Neuronal stem cell (in vitro differentiated cells): ENCODE measurements at regions not wholly inside any gene's neighbourhood (a gene's known extent, or its start where the extent isn't known, plus 50 kb on each side); places are given as distances from the start of the nearest gene placed in this dataset.
"Not testable (repeated sequence)": the region's sequence is repeated elsewhere in the genome, so short reads cannot be mapped to it uniquely, and the experiment has no call there.

Experiments
- DNase-seq: peaks from one replicate; pipeline ENCODE4 v3.0.0-alpha.2; 2013; ENCODE audit warnings: low spot score
- H2AFZ ChIP-seq: one replicate; pipeline ENCODE4 v1.6.1; 2013; ENCODE audit warnings: mild to moderate bottlenecking, low read length, inconsistent platforms
- H2AK5ac ChIP-seq: 2 replicates; pipeline ENCODE4 v1.6.1; 2013; ENCODE audit warnings: low read depth, mild to moderate bottlenecking, inconsistent platforms, low read length, moderate library complexity, mixed read lengths
- H2BK120ac ChIP-seq: 2 replicates; pipeline ENCODE4 v1.6.1; 2013; ENCODE audit warnings: low read depth, mild to moderate bottlenecking, inconsistent platforms, low read length, moderate library complexity, mixed read lengths
- H2BK12ac ChIP-seq: one replicate; pipeline ENCODE4 v1.6.1; 2013; ENCODE audit warnings: low read length, inconsistent platforms
- H2BK15ac ChIP-seq: 2 replicates; pipeline ENCODE4 v1.6.1; 2013; ENCODE audit warnings: mild to moderate bottlenecking, low read length, inconsistent platforms, mixed read lengths
- H2BK5ac ChIP-seq: one replicate; pipeline ENCODE4 v1.6.1; 2013; ENCODE audit warnings: inconsistent platforms, mild to moderate bottlenecking, low read length, moderate library complexity
- H3K14ac ChIP-seq: one replicate; pipeline ENCODE4 v1.6.1; 2013; ENCODE audit warnings: low read length, inconsistent platforms
- H3K18ac ChIP-seq: 2 replicates; pipeline ENCODE4 v1.6.1; 2013; ENCODE audit warnings: low read length, inconsistent platforms
- H3K23ac ChIP-seq: 2 replicates; pipeline ENCODE4 v1.6.1; 2013; ENCODE audit warnings: low read depth, mild to moderate bottlenecking, mixed read lengths, low read length, inconsistent platforms; ENCODE audit not compliant: poor library complexity
- H3K27ac ChIP-seq: replicated peaks from 3 replicates; pipeline ENCODE4 v1.5.1; 2013; ENCODE audit warnings: low read length, inconsistent platforms
- H3K27me3 ChIP-seq, 3 experiments: 2 replicates each; pipeline ENCODE4 v1.6.1; 2013; ENCODE audit warnings: low read length in 3 of 3, mild to moderate bottlenecking in 2 of 3, inconsistent platforms in 1 of 3, low read depth in 1 of 3, mixed read lengths in 1 of 3, moderate library complexity in 1 of 3; ENCODE audit not compliant: control insufficient read depth in 3 of 3, insufficient read depth in 3 of 3
- H3K36me3 ChIP-seq, 2 donors: replicated peaks in 1 of 2; 2 replicates each; pipeline ENCODE4 v1.6.1; 2013; ENCODE audit warnings: low read length in 2 of 2; ENCODE audit not compliant: control insufficient read depth in 2 of 2, insufficient read depth in 2 of 2
- H3K4ac ChIP-seq: 2 replicates; pipeline ENCODE4 v1.6.1; 2013; ENCODE audit warnings: inconsistent platforms, mild to moderate bottlenecking, low read length, moderate library complexity
- H3K4me1 ChIP-seq, 2 donors: 1 replicate in 1 of 2; 2 replicates in 1 of 2; pipeline ENCODE4 v1.6.1; 2013; ENCODE audit warnings: low read length in 2 of 2, low read depth in 1 of 2; ENCODE audit not compliant: control insufficient read depth in 2 of 2, insufficient read depth in 1 of 2
- H3K4me2 ChIP-seq: one replicate; pipeline ENCODE4 v1.6.1; 2013; ENCODE audit warnings: mild to moderate bottlenecking, low read length, inconsistent platforms; ENCODE audit not compliant: insufficient read depth, poor library complexity, severe bottlenecking
- H3K4me3 ChIP-seq, 2 donors: 2 replicates each; pipeline ENCODE4 v1.5.1; 2013; ENCODE audit warnings: low read length in 2 of 2, mild to moderate bottlenecking in 2 of 2, inconsistent platforms in 1 of 2, moderate library complexity in 1 of 2
- H3K79me1 ChIP-seq: one replicate; pipeline ENCODE4 v1.6.1; 2013; ENCODE audit warnings: low read depth, mild to moderate bottlenecking, inconsistent platforms, low read length, moderate library complexity
- H3K9ac ChIP-seq: one replicate; pipeline ENCODE4 v1.6.1; 2013; ENCODE audit warnings: mild to moderate bottlenecking, low read depth, low read length, inconsistent platforms; ENCODE audit not compliant: poor library complexity
- H3K9me3 ChIP-seq, 2 donors: replicated peaks in 1 of 2; 2 replicates each; pipeline versions ENCODE3 to v1.6.1; 2013; ENCODE audit warnings: low read length in 2 of 2, mild to moderate bottlenecking in 2 of 2, inconsistent platforms in 1 of 2, low read depth in 1 of 2, mixed read lengths in 1 of 2, moderate library complexity in 1 of 2; ENCODE audit not compliant: control insufficient read depth in 2 of 2, insufficient read depth in 1 of 2
- H4K8ac ChIP-seq: one replicate; pipeline ENCODE4 v1.6.1; 2013; ENCODE audit warnings: low read depth, mild to moderate bottlenecking, inconsistent platforms, low read length, moderate library complexity
- H4K91ac ChIP-seq: one replicate; pipeline ENCODE4 v1.6.1; 2013; ENCODE audit warnings: low read length, low read depth, mild to moderate bottlenecking, inconsistent platforms; ENCODE audit not compliant: poor library complexity
- WGBS, 2 donors: extraction: QIAGEN DNeasy Blood & Tissue Kit; methylation state at CpG; one replicate each; pipeline ENCODE4 v1.1.7; 2013; ENCODE audit warnings: missing lambda C conversion rate in 2 of 2, mixed read lengths in 1 of 2; ENCODE audit not compliant: insufficient read length in 2 of 2, insufficient replicate concordance in 1 of 2; ENCODE audit errors: extremely low coverage in 2 of 2; 5-methylcytosine and 5-hydroxymethylcytosine counted together

DNA sequence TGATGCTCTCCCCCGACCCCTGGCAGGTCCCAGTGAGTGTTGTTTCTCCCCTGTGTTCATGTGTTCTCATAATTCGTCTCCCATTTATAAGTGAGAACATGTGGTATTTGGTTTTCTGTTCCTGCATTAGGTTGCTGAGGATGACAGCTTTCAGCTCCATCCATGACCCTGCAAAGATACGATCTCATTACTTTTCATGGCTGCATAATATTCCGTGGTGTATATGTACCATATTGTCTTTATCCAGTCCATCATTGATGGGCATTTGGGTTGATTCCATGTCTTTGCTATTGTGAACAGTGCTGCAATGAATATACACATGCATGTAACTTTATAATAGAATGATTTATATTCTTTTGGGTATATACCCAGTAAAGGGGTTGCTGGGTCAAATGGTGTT lies 321.5 kb downstream of the EMP1 start:
- H4K91ac ChIP-seq, H3K4ac ChIP-seq, H3K18ac ChIP-seq, H3K9me3 ChIP-seq, H2BK5ac ChIP-seq, H3K4me2 ChIP-seq, H2AFZ ChIP-seq, H3K4me1 ChIP-seq, H3K4me3 ChIP-seq, H2BK120ac ChIP-seq, H2AK5ac ChIP-seq, H3K27me3 ChIP-seq, H2BK12ac ChIP-seq, DNase-seq, H3K9ac ChIP-seq, H3K23ac ChIP-seq, H3K36me3 ChIP-seq, H3K79me1 ChIP-seq, H2BK15ac ChIP-seq, H3K14ac ChIP-seq, H4K8ac ChIP-seq, H3K27ac ChIP-seq: not testable (repeated sequence)
- WGBS, 2 donors: no CpG with 5 or more reads among the region's 4 CpGs

DNA sequence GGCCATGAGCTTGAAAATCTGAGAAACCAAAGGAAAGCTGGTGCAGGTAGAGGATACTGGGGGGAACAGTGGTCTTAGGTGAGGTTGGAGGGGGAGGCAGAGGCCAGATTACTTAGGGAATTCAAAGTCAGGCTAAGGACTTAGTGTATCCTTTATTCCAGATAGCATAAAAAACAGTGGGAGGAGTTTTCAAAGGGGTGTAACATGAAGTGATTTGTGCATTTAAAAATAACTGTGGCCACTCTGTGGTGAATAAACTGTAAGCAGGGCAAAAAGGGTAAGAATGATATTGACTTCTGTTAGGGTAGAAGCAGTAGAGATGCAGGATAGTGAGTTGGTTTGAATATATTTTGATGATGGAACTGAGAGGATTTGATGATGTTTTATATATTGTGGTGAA lies 313.2 kb downstream of the EMP1 start:
- no peak overlapping the region for H4K91ac ChIP-seq
- H3K23ac ChIP-seq: no peak overlapping the region
- no peak overlapping the region for H3K9ac ChIP-seq
- H3K27ac ChIP-seq: no peak overlapping the region
- no peak overlapping the region for H3K4ac ChIP-seq
- H2AFZ ChIP-seq: no peak overlapping the region
- H3K36me3 ChIP-seq: no peaks in the 10 kb centered on the region
- H3K79me1 ChIP-seq: no peaks in the 10 kb centered on the region
- no peak overlapping the region for H3K4me2 ChIP-seq
- H3K27me3 ChIP-seq: peaks cover 0 to 11% (median 0%) of the 10 kb centered on the region in 3 experiments
- H2BK15ac ChIP-seq: no peak overlapping the region
- H2BK5ac ChIP-seq: no peak overlapping the region
- H3K4me3 ChIP-seq: no peak overlapping the region
- no peak overlapping the region for H4K8ac ChIP-seq
- no peaks in the 10 kb centered on the region for H3K9me3 ChIP-seq
- H2AK5ac ChIP-seq: no peak overlapping the region
- no peak overlapping the region for H2BK12ac ChIP-seq
- no peak overlapping the region for H2BK120ac ChIP-seq
- H3K18ac ChIP-seq: no peak overlapping the region
- H3K4me1 ChIP-seq: peaks cover 1 to 17% of the 10 kb centered on the region in 2 donors
- DNase-seq: no peak
- no peak overlapping the region for H3K14ac ChIP-seq

DNA sequence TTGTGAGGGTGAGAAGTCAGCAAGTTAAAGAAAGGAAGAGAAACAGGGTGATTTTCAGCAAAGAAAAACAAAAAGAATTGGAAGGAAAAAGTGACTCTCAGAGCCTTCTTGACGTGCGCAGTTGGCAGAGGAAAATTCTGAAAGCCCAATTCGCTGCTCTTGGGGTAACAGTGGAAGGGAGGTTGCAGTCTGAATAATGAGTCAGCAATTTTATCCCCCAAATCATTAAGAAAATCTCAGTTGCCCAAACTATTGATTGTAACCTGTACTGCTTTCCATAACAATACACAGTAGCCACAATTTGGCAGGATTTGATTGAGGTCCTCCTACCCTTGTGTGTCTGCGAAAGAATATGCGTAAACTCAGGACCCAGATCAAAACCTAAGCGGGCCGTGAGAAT lies 309.1 kb downstream of the EMP1 start:
- Histone ChIP-seq H2BK120ac (no peak overlapping the region), H3K14ac (no peak overlapping the region), H4K91ac (no peak overlapping the region), H3K79me1 (no peaks in the 10 kb centered on the region), H3K27me3 (peaks cover 0 to 11% (median 0%) of the 10 kb centered on the region in 3 experiments), H3K4ac (no peak overlapping the region), H3K4me3 (no peak overlapping the region), H3K18ac (no peak overlapping the region), H2BK15ac (no peak overlapping the region), H2AFZ (peak overlapping the region; percentile 77), H3K27ac (no peak overlapping the region), H4K8ac (no peak overlapping the region), H3K9me3 (no peaks in the 10 kb centered on the region), H3K23ac (no peak overlapping the region), H3K4me2 (no peak overlapping the region), H3K9ac (no peak overlapping the region), H3K36me3 (no peaks in the 10 kb centered on the region), H2BK12ac (no peak overlapping the region), H2AK5ac (no peak overlapping the region), H2BK5ac (no peak overlapping the region), H3K4me1 (peaks cover 4 to 24% of the 10 kb centered on the region in 2 donors)
- no peak for DNase-seq
- no CpG with 5 or more reads among the region's 7 CpGs for WGBS, 2 donors

DNA sequence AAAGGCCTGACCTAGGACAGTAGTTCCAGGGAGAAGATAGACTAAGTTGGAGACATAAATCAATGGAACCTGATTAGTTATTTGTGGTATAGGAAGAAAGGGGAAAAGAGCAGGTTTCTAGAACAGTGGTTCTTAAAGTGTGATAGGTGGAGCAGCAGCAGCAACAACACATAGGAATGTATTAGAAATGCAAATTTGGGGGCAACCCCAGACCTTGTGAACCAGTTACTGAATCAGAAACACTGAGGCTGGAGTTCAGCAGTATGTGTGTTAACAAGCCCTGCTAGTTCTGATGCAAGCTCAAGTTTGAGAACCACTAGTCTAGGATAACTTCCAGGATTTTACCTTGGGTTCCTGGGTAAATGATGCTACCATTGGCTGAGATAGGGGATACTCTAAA lies 308.7 kb downstream of the EMP1 start:
- H3K14ac ChIP-seq: no peak overlapping the region
- H2BK12ac ChIP-seq: no peak overlapping the region

More for the DNA sequence above, 308.7 kb downstream of the EMP1 start:
- Histone ChIP-seq H3K23ac (no peak overlapping the region), H2BK5ac (no peak overlapping the region), H3K4me3 (no peak overlapping the region), H4K8ac (no peak overlapping the region), H3K79me1 (no peaks in the 10 kb centered on the region), H3K4me1 (peaks cover 4 to 24% of the 10 kb centered on the region in 2 donors), H3K4ac (no peak overlapping the region), H3K9me3 (no peaks in the 10 kb centered on the region), H3K9ac (no peak overlapping the region), H3K18ac (no peak overlapping the region), H2AK5ac (no peak overlapping the region), H3K27me3 (peaks cover 0 to 8% (median 0%) of the 10 kb centered on the region in 3 experiments), H3K36me3 (no peaks in the 10 kb centered on the region), H3K27ac (no peak overlapping the region), H2BK15ac (no peak overlapping the region), H2AFZ (peak overlapping the region; percentile 77), H4K91ac (no peak overlapping the region), H3K4me2 (no peak overlapping the region), H2BK120ac (no peak overlapping the region)
- DNase-seq: no peak
